Neural cell (in vitro differentiated cells): ENCODE measurements at regions not wholly inside any gene's neighbourhood (a gene's known extent, or its start where the extent isn't known, plus 50 kb on each side); places are given as distances from the start of the nearest gene placed in this dataset.

Experiments
- H2AFZ ChIP-seq: fragments of 200-600, 300-800 bp; sonication (generic), shearing (Covaris generic); 2 replicates; pipeline ENCODE4 v1.6.0; 2014; ENCODE audit warnings: low read depth, mild to moderate bottlenecking, antibody characterized with exemption, low read length, moderate library complexity
- H3F3A ChIP-seq: fragments of 200-600 bp; shearing (Covaris generic); 2 replicates; pipeline ENCODE4 v1.6.1; 2016; ENCODE audit warnings: mild to moderate bottlenecking, moderate library complexity, mixed read lengths, antibody characterized with exemption, low read length; ENCODE audit not compliant: insufficient read depth, poor library complexity, severe bottlenecking
- H3K27ac ChIP-seq: fragments of 200-600, 300-800 bp; sonication (generic), shearing (Covaris generic); 2 replicates; pipeline ENCODE4 v1.5.1; 2014; ENCODE audit warnings: mild to moderate bottlenecking, low read length, moderate library complexity
- H3K27me3 ChIP-seq: fragments of 300-800, 200-600 bp; sonication (generic), shearing (Covaris generic); 2 replicates; pipeline ENCODE4 v1.6.0; 2014; ENCODE audit warnings: mild to moderate bottlenecking, low read depth, low read length, moderate library complexity; ENCODE audit not compliant: insufficient read depth
- H3K36me3 ChIP-seq: fragments of 300-800, 200-600 bp; sonication (generic), shearing (Covaris generic); 2 replicates; pipeline ENCODE4 v1.5.1; 2014; ENCODE audit warnings: mild to moderate bottlenecking, antibody characterized with exemption, low read length, moderate library complexity; ENCODE audit not compliant: insufficient read depth
- H3K4me2 ChIP-seq: fragments of 300-800, 200-600 bp; sonication (generic), shearing (Covaris generic); 2 replicates; pipeline ENCODE4 v1.6.0; 2014; ENCODE audit warnings: mild to moderate bottlenecking, low read length
- H3K4me3 ChIP-seq: fragments of 300-800, 200-600 bp; sonication (generic), shearing (Covaris generic); 2 replicates; pipeline ENCODE4 v1.5.1; 2014; ENCODE audit warnings: mild to moderate bottlenecking, low read length, moderate library complexity
- H3K79me2 ChIP-seq: fragments of 200-600 bp; shearing (Covaris generic); replicated peaks from 2 replicates; pipeline ENCODE4 v1.6.0; 2014; ENCODE audit warnings: mild to moderate bottlenecking, low read length, moderate library complexity; ENCODE audit not compliant: insufficient read depth
- H3K9ac ChIP-seq: fragments of 300-800, 200-600 bp; sonication (generic), shearing (Covaris generic); 2 replicates; pipeline ENCODE4 v1.6.1; 2016; ENCODE audit warnings: mild to moderate bottlenecking, low read length, mixed read lengths
- H3K9me2 ChIP-seq: fragments of 200-600 bp; shearing (Covaris generic); 2 replicates; pipeline ENCODE4 v1.6.1; 2016; ENCODE audit warnings: mild to moderate bottlenecking, low read length, mixed read lengths; ENCODE audit not compliant: insufficient read depth
- H3K9me3 ChIP-seq: fragments of 200-600, 300-800 bp; sonication (generic), shearing (Covaris generic); 2 replicates; pipeline ENCODE4 v1.6.1; 2016; ENCODE audit warnings: mild to moderate bottlenecking, mixed run types, low read length, moderate library complexity, mixed read lengths
- H4K20me1 ChIP-seq: fragments of 200-600 bp; shearing (Covaris generic); 2 replicates; pipeline ENCODE4 v1.6.1; 2016; ENCODE audit warnings: mild to moderate bottlenecking, mixed run types; ENCODE audit not compliant: insufficient read depth
- EP300 ChIP-seq: fragments of 450-650 bp; conservative IDR thresholded peaks from 2 replicates; pipeline ENCODE4 v1.6.1; 2014; ENCODE audit warnings: antibody characterized with exemption, mild to moderate bottlenecking, moderate library complexity; ENCODE audit not compliant: poor library complexity, severe bottlenecking
- EZH2 ChIP-seq: fragments of 200-600, 300-800 bp; shearing (Covaris generic), sonication (generic); IDR thresholded peaks from 2 replicates; pipeline ENCODE4 v1.6.1; 2014; ENCODE audit warnings: antibody characterized with exemption, low read length, borderline replicate concordance, mild to moderate bottlenecking; ENCODE audit not compliant: insufficient read depth, poor library complexity, severe bottlenecking
- MXI1 ChIP-seq: fragments of 450-650 bp; conservative IDR thresholded peaks from 2 replicates; pipeline ENCODE4 v1.6.1; 2014; ENCODE audit warnings: antibody characterized with exemption, mild to moderate bottlenecking; ENCODE audit not compliant: poor library complexity, severe bottlenecking
- POLR2AphosphoS5 ChIP-seq: IDR thresholded peaks from 2 replicates; pipeline ENCODE4 v1.6.1; 2012
- RAD21 ChIP-seq: fragments of 450-650 bp; conservative IDR thresholded peaks from 2 replicates; pipeline ENCODE4 v1.6.1; 2014; ENCODE audit warnings: antibody characterized with exemption, mild to moderate bottlenecking, moderate library complexity
- SMC3 ChIP-seq: fragments of 450-650 bp; conservative IDR thresholded peaks from 2 replicates; pipeline ENCODE4 v1.6.1; 2014; ENCODE audit warnings: antibody characterized with exemption, mild to moderate bottlenecking, moderate library complexity; ENCODE audit not compliant: poor library complexity
- TAF1 ChIP-seq: IDR thresholded peaks from 2 replicates; pipeline ENCODE4 v1.6.1; 2012; ENCODE audit warnings: low read depth
- TF ChIP-seq, protein P1 (sequence below): IDR thresholded peaks from 2 replicates; pipeline ENCODE4 v1.6.1; 2012; ENCODE audit warnings: borderline replicate concordance
- TF ChIP-seq, protein P2 (sequence below): fragments of 450-650 bp; IDR thresholded peaks from 2 replicates; pipeline ENCODE4 v1.5.1; 2014; ENCODE audit warnings: antibody characterized with exemption, mild to moderate bottlenecking, moderate library complexity; ENCODE audit not compliant: poor library complexity, severe bottlenecking

DNA sequence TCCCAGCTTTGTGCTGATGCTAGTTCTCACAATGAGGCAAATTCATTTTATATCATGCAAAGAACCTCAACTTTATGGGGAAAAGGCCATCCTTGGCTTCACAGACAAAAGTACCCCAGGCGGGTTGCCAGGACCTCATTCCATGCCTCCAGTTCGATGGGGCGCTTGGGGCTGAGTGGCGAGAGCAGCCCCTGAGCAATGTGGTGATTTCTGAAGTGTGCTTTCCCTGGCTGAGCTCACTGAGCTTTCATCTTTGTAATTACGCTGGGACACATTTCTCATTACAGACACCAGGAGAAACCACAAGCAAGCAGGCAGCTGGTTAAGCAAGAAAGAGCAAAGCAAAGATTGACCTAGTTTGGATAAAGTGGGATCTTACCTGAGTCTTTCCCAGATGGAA is 301.5 kb upstream of the CDH4 start:
- no peak overlapping the region for H3K9ac ChIP-seq
- no peaks in the 10 kb centered on the region for H3K9me2 ChIP-seq
- TF ChIP-seq, protein P1, sequence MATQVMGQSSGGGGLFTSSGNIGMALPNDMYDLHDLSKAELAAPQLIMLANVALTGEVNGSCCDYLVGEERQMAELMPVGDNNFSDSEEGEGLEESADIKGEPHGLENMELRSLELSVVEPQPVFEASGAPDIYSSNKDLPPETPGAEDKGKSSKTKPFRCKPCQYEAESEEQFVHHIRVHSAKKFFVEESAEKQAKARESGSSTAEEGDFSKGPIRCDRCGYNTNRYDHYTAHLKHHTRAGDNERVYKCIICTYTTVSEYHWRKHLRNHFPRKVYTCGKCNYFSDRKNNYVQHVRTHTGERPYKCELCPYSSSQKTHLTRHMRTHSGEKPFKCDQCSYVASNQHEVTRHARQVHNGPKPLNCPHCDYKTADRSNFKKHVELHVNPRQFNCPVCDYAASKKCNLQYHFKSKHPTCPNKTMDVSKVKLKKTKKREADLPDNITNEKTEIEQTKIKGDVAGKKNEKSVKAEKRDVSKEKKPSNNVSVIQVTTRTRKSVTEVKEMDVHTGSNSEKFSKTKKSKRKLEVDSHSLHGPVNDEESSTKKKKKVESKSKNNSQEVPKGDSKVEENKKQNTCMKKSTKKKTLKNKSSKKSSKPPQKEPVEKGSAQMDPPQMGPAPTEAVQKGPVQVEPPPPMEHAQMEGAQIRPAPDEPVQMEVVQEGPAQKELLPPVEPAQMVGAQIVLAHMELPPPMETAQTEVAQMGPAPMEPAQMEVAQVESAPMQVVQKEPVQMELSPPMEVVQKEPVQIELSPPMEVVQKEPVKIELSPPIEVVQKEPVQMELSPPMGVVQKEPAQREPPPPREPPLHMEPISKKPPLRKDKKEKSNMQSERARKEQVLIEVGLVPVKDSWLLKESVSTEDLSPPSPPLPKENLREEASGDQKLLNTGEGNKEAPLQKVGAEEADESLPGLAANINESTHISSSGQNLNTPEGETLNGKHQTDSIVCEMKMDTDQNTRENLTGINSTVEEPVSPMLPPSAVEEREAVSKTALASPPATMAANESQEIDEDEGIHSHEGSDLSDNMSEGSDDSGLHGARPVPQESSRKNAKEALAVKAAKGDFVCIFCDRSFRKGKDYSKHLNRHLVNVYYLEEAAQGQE, result no peak
- TF ChIP-seq RAD21 (no peak), EP300 (no peak), POLR2AphosphoS5 (no peak), EZH2 (no peak), SMC3 (no peak), MXI1 (no peak), TAF1 (no peak)
- TF ChIP-seq, protein P2, sequence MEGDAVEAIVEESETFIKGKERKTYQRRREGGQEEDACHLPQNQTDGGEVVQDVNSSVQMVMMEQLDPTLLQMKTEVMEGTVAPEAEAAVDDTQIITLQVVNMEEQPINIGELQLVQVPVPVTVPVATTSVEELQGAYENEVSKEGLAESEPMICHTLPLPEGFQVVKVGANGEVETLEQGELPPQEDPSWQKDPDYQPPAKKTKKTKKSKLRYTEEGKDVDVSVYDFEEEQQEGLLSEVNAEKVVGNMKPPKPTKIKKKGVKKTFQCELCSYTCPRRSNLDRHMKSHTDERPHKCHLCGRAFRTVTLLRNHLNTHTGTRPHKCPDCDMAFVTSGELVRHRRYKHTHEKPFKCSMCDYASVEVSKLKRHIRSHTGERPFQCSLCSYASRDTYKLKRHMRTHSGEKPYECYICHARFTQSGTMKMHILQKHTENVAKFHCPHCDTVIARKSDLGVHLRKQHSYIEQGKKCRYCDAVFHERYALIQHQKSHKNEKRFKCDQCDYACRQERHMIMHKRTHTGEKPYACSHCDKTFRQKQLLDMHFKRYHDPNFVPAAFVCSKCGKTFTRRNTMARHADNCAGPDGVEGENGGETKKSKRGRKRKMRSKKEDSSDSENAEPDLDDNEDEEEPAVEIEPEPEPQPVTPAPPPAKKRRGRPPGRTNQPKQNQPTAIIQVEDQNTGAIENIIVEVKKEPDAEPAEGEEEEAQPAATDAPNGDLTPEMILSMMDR, result no peak
- no peak overlapping the region for H3K4me2 ChIP-seq
- no peak overlapping the region for H3K27ac ChIP-seq
- no peaks in the 10 kb centered on the region for H3K9me3 ChIP-seq
- H3K4me3 ChIP-seq, result no peak overlapping the region
- no peaks in the 10 kb centered on the region for H3K79me2 ChIP-seq
- H3F3A ChIP-seq, result no peaks in the 10 kb centered on the region
- H3K36me3 ChIP-seq, result no peaks in the 10 kb centered on the region
- H2AFZ ChIP-seq, result no peak overlapping the region
- no peaks in the 10 kb centered on the region for H4K20me1 ChIP-seq
- no peaks in the 10 kb centered on the region for H3K27me3 ChIP-seq

DNA sequence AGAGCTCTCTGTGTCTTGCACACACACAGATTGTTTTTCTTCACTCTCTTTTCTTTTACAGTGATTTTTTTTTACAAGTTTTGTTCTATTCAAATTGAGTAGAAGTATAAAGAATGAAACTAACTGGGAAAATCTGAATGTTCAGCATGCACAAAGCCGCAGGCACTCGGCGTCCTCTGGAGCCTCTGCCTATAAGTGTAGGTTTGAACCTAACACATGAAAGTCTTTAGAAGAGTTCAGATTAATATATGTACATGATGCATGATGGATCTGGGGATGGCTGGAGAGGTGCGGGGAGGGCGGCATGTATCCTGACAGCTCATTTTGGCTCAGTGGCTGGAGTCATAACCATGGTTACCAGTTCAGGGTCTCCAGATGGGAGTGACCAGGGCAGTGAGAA is 301.1 kb upstream of the CDH4 start:
- Histone ChIP-seq H3F3A (no peaks in the 10 kb centered on the region), H3K27ac (no peak overlapping the region), H3K27me3 (no peaks in the 10 kb centered on the region), H3K79me2 (no peaks in the 10 kb centered on the region), H4K20me1 (no peaks in the 10 kb centered on the region), H3K4me2 (no peak overlapping the region), H2AFZ (no peak overlapping the region), H3K4me3 (no peak overlapping the region), H3K9me2 (no peaks in the 10 kb centered on the region), H3K36me3 (no peaks in the 10 kb centered on the region), H3K9me3 (no peaks in the 10 kb centered on the region), H3K9ac (no peak overlapping the region)
- TF ChIP-seq RAD21, result peak; percentile 14
- TF ChIP-seq, protein P2, result no peak
